ENCODE measurements at regions not wholly inside any gene's neighbourhood (a gene's known extent, or its start where the extent isn't known, plus 50 kb on each side); places are given as distances from the start of the nearest gene placed in this dataset.

DNA sequence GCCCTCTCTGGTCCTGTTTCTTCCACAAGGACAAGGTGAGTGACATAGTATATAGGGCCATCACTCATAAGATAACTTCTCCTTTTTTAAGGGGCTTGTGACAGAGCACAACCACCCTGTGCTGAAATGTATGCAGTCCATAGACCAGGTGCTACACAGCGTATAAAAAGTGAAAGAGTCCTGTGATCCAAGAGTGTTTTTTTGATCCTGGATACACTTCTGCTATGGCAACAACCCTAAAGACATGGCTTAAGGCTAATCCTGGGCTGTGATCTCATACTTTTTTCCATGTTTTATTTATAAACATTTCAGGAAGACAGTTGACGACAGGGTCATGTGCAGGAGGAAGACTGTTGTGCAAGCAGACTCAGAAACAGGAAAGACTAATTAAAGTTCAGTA lies 400.5 kb upstream of the TCF4 start:
- Histone ChIP-seq H3K9me3 (ENCODE audit: insufficient read depth in 2 of 2, low read depth in 1 of 2, low read length in 1 of 2) (no peaks in the 10 kb centered on the region; a peak in 1 of 4 replicates), H2BK12ac (ENCODE audit: low read depth, low read length) (no peak overlapping the region), H4K91ac (replicated peaks; ENCODE audit: insufficient read length, low read length) (no peak overlapping the region), H3K18ac (ENCODE audit: extremely low read depth, low read length) (no peak overlapping the region), H4K20me1 (replicated peaks in 1 of 2; ENCODE audit: control insufficient read depth in 1 of 2, insufficient read depth in 2 of 2, low read length in 2 of 2) (no peaks in the 10 kb centered on the region), H4K5ac (ENCODE audit: insufficient read length, low read depth, low read length) (no peak overlapping the region), H3K4ac (replicated peaks; ENCODE audit: insufficient read length, low read depth, low read length) (no peak overlapping the region), H3K27ac (ENCODE audit: low read depth, low read length) (no peak overlapping the region), H3K23ac (ENCODE audit: insufficient read length) (no peak overlapping the region), H3K9ac (replicated peaks in 1 of 4; ENCODE audit: extremely low read depth in 1 of 4, low read depth in 3 of 4, low read length in 3 of 4) (no peak overlapping the region), H2AFZ (ENCODE audit: low read length) (no peak overlapping the region), H3K4me3 (ENCODE audit: extremely low read depth in 1 of 4, insufficient read depth in 2 of 4, low read depth in 3 of 4, low read length in 4 of 4) (no peak overlapping the region), H3K56ac (replicated peaks; ENCODE audit: insufficient read length, low read depth, low read length) (no peak overlapping the region), H2BK120ac (replicated peaks; ENCODE audit: low read depth, low read length) (no peak overlapping the region), H3K79me2 (ENCODE audit: control insufficient read depth in 1 of 2, insufficient read depth in 2 of 2, low read length in 2 of 2) (no peaks in the 10 kb centered on the region), H3K4me2 (ENCODE audit: insufficient read depth in 1 of 2, low read depth in 2 of 2, low read length in 2 of 2) (no peak overlapping the region), H3K23me2 (ENCODE audit: low read depth, low read length) (no peaks in the 10 kb centered on the region), H3K36me3 (ENCODE audit: control insufficient read depth in 2 of 4, insufficient read depth in 4 of 4, low read length in 3 of 4) (no peaks in the 10 kb centered on the region; a peak in 1 of 8 replicates), H3K14ac (ENCODE audit: insufficient read length) (no peak overlapping the region), H2AK5ac (ENCODE audit: low read depth, low read length) (no peak overlapping the region), H2BK20ac (ENCODE audit: low read length) (no peak overlapping the region), H3K27me3 (replicated peaks in 1 of 4; ENCODE audit: control insufficient read depth in 3 of 4, extremely low read depth in 1 of 4, insufficient read depth in 3 of 4, low read length in 3 of 4) (no peaks in the 10 kb centered on the region), H4K8ac (ENCODE audit: extremely low read depth, insufficient read depth, low read length) (no peak overlapping the region), H2BK15ac (ENCODE audit: low read length) (no peak overlapping the region), H2BK5ac (ENCODE audit: low read depth, low read length) (no peak overlapping the region), H3K4me1 (replicated peaks in 1 of 4; ENCODE audit: control insufficient read depth in 3 of 4, insufficient read depth in 4 of 4, low read length in 3 of 4) (no peaks in the 10 kb centered on the region), H3K79me1 (ENCODE audit: low read depth, low read length) (no peaks in the 10 kb centered on the region)
- CTCF ChIA-PET (ENCODE audit: partially characterized antibody), result interaction anchor here (1.8 kb wide), 1 partner anchor 10 kb away, joined by 6 read pairs; no protein-coding TSS in a partner anchor
- TF ChIP-seq KDM5A (IDR thresholded peaks at IDR 0.05; ENCODE audit: low read length) (no peak), HDAC6 (IDR thresholded peaks at IDR 0.05; ENCODE audit: low read depth, low read length) (no peak), SRF (IDR thresholded peaks at IDR 0.05; ENCODE audit: low read depth, low read length) (no peak), TEAD4 (IDR thresholded peaks at IDR 0.05; ENCODE audit: low read depth, low read length) (no peak), POLR2AphosphoS5 (IDR thresholded peaks at IDR 0.05; ENCODE audit: low read depth, low read length) (no peak), CEBPB (IDR thresholded peaks at IDR 0.05; ENCODE audit: low read depth, low read length) (no peak), NANOG (IDR thresholded peaks at IDR 0.05; ENCODE audit: insufficient read depth, low read depth, low read length, poor library complexity, severe bottlenecking) (no peak), EGR1 (IDR thresholded peaks at IDR 0.05; ENCODE audit: borderline replicate concordance, low read depth, low read length) (no peak), TBP (IDR thresholded peaks at IDR 0.05; ENCODE audit: low read depth, low read length) (no peak)
- FAIRE-seq (no peak), DNase-seq (ENCODE audit: low read depth in 1 of 2, low spot score in 2 of 2) (no peak)
- 79% methylated on average over 2 of the region's 2 CpGs; no CpG with 5 or more reads in 1 of the 2 experiments for WGBS, 2 experiments (ENCODE audit: extremely low coverage in 1 of 2, insufficient coverage in 1 of 2, insufficient read length in 1 of 2, insufficient replicate concordance in 2 of 2, low coverage in 1 of 2, low lambda C conversion rate in 2 of 2, missing lambda C conversion rate in 1 of 2)
- POLR2A ChIA-PET (ENCODE audit: partially characterized antibody), result no interaction called here

Data from H1 (cell line).